ENCODE measurements at regions not wholly inside any gene's neighbourhood (a gene's known extent, or its start where the extent isn't known, plus 50 kb on each side); places are given as distances from the start of the nearest gene placed in this dataset.

- TF ChIP-seq ELF4 (IDR thresholded peaks at IDR 0.05) (no peak), SUZ12 (IDR thresholded peaks at IDR 0.05) (no peak), L3MBTL2 (conservative IDR thresholded peaks at IDR 0.05) (no peak), FOXM1 (IDR thresholded peaks at IDR 0.05; ENCODE audit: borderline replicate concordance) (no peak), BHLHE40 (IDR thresholded peaks at IDR 0.05; ENCODE audit: borderline replicate concordance) (no peak), SP1 (IDR thresholded peaks at IDR 0.05) (no peak), ARNT (IDR thresholded peaks at IDR 0.05) (no peak)
Measured at GRCh38 chr7:148523550-148523949, 67.0 kb upstream of the C7orf33 start.

Measured in HEK293T (cell line).